PC-9 (cell line): ENCODE measurements at regions not wholly inside any gene's neighbourhood (a gene's known extent, or its start where the extent isn't known, plus 50 kb on each side); places are given as distances from the start of the nearest gene placed in this dataset.

Experiments used
- BruUV-seq: library from RNA; stranded (reverse); fragments of 400-500 nt; replicated peaks from 2 replicates; lab custom pipeline; 2021; lab: Mats Ljungman, UMichigan
- CTCF ChIA-PET: fragments of 300-600 bp; sonication (Branson Sonifier 250); formaldehyde crosslinking; loops from one replicate; lab custom pipeline; 2022; ENCODE audit warnings: antibody characterized with exemption; lab: Charles Lee
- POLR2A ChIA-PET: fragments of 300-600 bp; sonication (Branson Sonifier 250); formaldehyde crosslinking; loops from one replicate; lab custom pipeline; 2022; ENCODE audit warnings: antibody characterized with exemption; ENCODE audit not compliant: unreplicated experiment; lab: Charles Lee
- DNase-seq, 2 experiments: peaks; one replicate each; pipeline versions ENCODE4 v3.0.0 to v3.0.0-alpha.2; 2015 to 2022; ENCODE audit warnings: mixed read lengths in 1 of 2
- H2AFZ ChIP-seq: fragments of 200-600 bp; sonication (generic); 2 replicates; pipeline ENCODE4 v1.8.1; 2017; ENCODE audit warnings: antibody characterized with exemption
- H3F3A ChIP-seq: fragments of 200-600 bp; sonication (generic); 2 replicates; pipeline ENCODE4 v1.8.1; 2017; ENCODE audit warnings: antibody characterized with exemption, mild to moderate bottlenecking, low read depth; ENCODE audit not compliant: insufficient read depth
- H3K27ac ChIP-seq: fragments of 200-600 bp; sonication (generic); 2 replicates; pipeline ENCODE4 v1.6.1; 2016; ENCODE audit warnings: mixed run types
- H3K27me3 ChIP-seq: fragments of 200-600 bp; sonication (generic); 2 replicates; pipeline ENCODE4 v1.6.1; 2016; ENCODE audit warnings: low read depth, mixed run types; ENCODE audit not compliant: insufficient read depth
- H3K36me3 ChIP-seq: fragments of 200-600 bp; sonication (generic); 2 replicates; pipeline ENCODE4 v1.6.1; 2016; ENCODE audit warnings: low read depth, mixed run types
- H3K4me1 ChIP-seq: fragments of 200-600 bp; sonication (generic); replicated peaks from 2 replicates; pipeline ENCODE4 v1.6.1; 2016; ENCODE audit warnings: mixed run types; ENCODE audit not compliant: insufficient read depth
- H3K4me2 ChIP-seq: fragments of 200-600 bp; sonication (generic); 2 replicates; pipeline ENCODE4 v1.6.1; 2017; ENCODE audit warnings: mixed run types
- H3K4me3 ChIP-seq: fragments of 200-600 bp; sonication (generic); 2 replicates; pipeline ENCODE4 v1.6.1; 2016; ENCODE audit warnings: mixed run types
- H3K79me2 ChIP-seq: fragments of 200-600 bp; sonication (generic); 2 replicates; pipeline ENCODE4 v1.6.1; 2017; ENCODE audit warnings: low read depth, mixed run types
- H3K9me2 ChIP-seq: fragments of 200-600 bp; sonication (generic); 2 replicates; pipeline ENCODE4 v1.8.1; 2017; ENCODE audit warnings: mild to moderate bottlenecking; ENCODE audit not compliant: insufficient read depth
- H3K9me3 ChIP-seq: fragments of 200-600 bp; sonication (generic); 2 replicates; pipeline ENCODE4 v1.8.1; 2016; ENCODE audit warnings: low read depth; ENCODE audit not compliant: insufficient read depth
- H4K20me1 ChIP-seq: fragments of 200-600 bp; sonication (generic); 2 replicates; pipeline ENCODE4 v1.8.1; 2017; ENCODE audit not compliant: insufficient read depth
- CTCF ChIP-seq: fragments of 200-600 bp; sonication (generic); conservative IDR thresholded peaks from 2 replicates; pipeline ENCODE4 v1.6.1; 2017; ENCODE audit warnings: mixed run types, antibody characterized with exemption, mild to moderate bottlenecking, moderate library complexity
- EZH2 ChIP-seq: fragments of 200-600 bp; sonication (generic); IDR thresholded peaks from 2 replicates; pipeline ENCODE4 v1.8.0; 2017; ENCODE audit warnings: antibody characterized with exemption, low read depth
- intact Hi-C: fragments of 100-400 bp; cut with micrococcal nuclease; formaldehyde crosslinking; loops from one replicate; pipeline ENCODE4 v1.10.0; 2022; ENCODE audit not compliant: unreplicated experiment

GRCh38 chr4:185915271-185915670 lies 103.3 kb upstream of the SORBS2 start:
- intact Hi-C loops, result no loop called here
- ChIA-PET POLR2A (no interaction called here), CTCF (no interaction called here)
- Histone ChIP-seq H3K79me2 (no peaks in the 10 kb centered on the region), H3K4me1 (peaks cover 20% of the 10 kb centered on the region), H4K20me1 (no peaks in the 10 kb centered on the region), H3K36me3 (no peaks in the 10 kb centered on the region), H3K4me3 (no peak overlapping the region), H3K4me2 (no peak overlapping the region), H3K9me2 (no peaks in the 10 kb centered on the region), H3F3A (peaks cover 13% of the 10 kb centered on the region; the same call in 1 of the 2 replicates), H3K27me3 (no peaks in the 10 kb centered on the region), H3K27ac (no peak overlapping the region), H2AFZ (no peak overlapping the region), H3K9me3 (no peaks in the 10 kb centered on the region)
- BruUV-seq, result no TSS peak
- DNase-seq, result no peak
- TF ChIP-seq CTCF (no peak), EZH2 (no peak)

- Histone ChIP-seq H3K4me1 (peaks cover 22% of the 10 kb centered on the region), H3K27ac (no peak overlapping the region), H2AFZ (no peak overlapping the region), H3K79me2 (no peaks in the 10 kb centered on the region), H3F3A (peaks cover 19% of the 10 kb centered on the region; the same call in 1 of the 2 replicates), H3K27me3 (no peaks in the 10 kb centered on the region), H3K9me2 (no peaks in the 10 kb centered on the region), H3K4me3 (no peak overlapping the region), H3K36me3 (no peaks in the 10 kb centered on the region), H3K9me3 (no peaks in the 10 kb centered on the region), H4K20me1 (no peaks in the 10 kb centered on the region), H3K4me2 (no peak overlapping the region)
- intact Hi-C loops, result no loop called here
- BruUV-seq, result no TSS peak
- CTCF ChIA-PET, result no interaction called here
- DNase-seq, result no peak
- POLR2A ChIA-PET, result no interaction called here
- TF ChIP-seq CTCF (no peak), EZH2 (no peak)
Measured at GRCh38 chr4:185915817-185916216, 103.8 kb upstream of the SORBS2 start.

GRCh38 chr4:185916231-185916630 lies 104.2 kb upstream of the SORBS2 start:
- Histone ChIP-seq H2AFZ (no peak overlapping the region), H3K4me3 (no peak overlapping the region), H3K9me3 (no peaks in the 10 kb centered on the region), H3K27ac (no peak overlapping the region), H3F3A (peaks cover 19% of the 10 kb centered on the region; the same call in 1 of the 2 replicates), H3K9me2 (no peaks in the 10 kb centered on the region), H3K36me3 (no peaks in the 10 kb centered on the region), H3K27me3 (no peaks in the 10 kb centered on the region), H3K79me2 (no peaks in the 10 kb centered on the region), H4K20me1 (no peaks in the 10 kb centered on the region), H3K4me2 (no peak overlapping the region), H3K4me1 (peaks cover 22% of the 10 kb centered on the region)
- intact Hi-C loops, result no loop called here
- DNase-seq, result no peak
- ChIA-PET CTCF (no interaction called here), POLR2A (no interaction called here)
- no peak for TF ChIP-seq EZH2
- no peak for TF ChIP-seq CTCF
- BruUV-seq, result no TSS peak
